ENCODE measurements at regions not wholly inside any gene's neighbourhood (a gene's known extent, or its start where the extent isn't known, plus 50 kb on each side); places are given as distances from the start of the nearest gene placed in this dataset.

GRCh38 chr4:129346036-129346435, 250.1 kb downstream of the C4orf33 start:
- TF ChIP-seq, protein P1, sequence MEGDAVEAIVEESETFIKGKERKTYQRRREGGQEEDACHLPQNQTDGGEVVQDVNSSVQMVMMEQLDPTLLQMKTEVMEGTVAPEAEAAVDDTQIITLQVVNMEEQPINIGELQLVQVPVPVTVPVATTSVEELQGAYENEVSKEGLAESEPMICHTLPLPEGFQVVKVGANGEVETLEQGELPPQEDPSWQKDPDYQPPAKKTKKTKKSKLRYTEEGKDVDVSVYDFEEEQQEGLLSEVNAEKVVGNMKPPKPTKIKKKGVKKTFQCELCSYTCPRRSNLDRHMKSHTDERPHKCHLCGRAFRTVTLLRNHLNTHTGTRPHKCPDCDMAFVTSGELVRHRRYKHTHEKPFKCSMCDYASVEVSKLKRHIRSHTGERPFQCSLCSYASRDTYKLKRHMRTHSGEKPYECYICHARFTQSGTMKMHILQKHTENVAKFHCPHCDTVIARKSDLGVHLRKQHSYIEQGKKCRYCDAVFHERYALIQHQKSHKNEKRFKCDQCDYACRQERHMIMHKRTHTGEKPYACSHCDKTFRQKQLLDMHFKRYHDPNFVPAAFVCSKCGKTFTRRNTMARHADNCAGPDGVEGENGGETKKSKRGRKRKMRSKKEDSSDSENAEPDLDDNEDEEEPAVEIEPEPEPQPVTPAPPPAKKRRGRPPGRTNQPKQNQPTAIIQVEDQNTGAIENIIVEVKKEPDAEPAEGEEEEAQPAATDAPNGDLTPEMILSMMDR (IDR thresholded peaks at IDR 0.05; ENCODE audit: extremely low read depth, missing control alignments) = no peak

DNA sequence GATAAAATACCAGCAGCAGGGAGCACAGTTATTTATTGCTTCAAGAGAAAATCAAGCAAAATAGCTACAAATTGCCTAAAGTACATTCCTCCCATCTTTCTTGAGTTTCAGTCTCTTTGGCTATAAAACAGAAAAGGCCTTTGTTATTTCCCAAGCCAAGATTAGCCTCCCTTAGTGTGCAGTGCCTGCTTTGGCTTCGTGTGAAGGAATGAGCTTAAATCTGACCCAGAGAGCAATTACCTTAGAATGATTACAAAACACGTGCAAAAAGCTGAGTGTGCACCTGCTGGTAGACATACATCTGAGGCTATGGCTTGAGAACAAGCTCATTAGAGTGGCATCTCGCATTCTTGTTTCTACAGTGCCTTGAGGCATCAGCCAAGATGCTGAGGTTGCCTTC, 250.8 kb downstream of the C4orf33 start:
- no peak for DNase-seq (ENCODE audit: low spot score)

More at GRCh38 chr4:129346036-129346435, 250.1 kb downstream of the C4orf33 start:
- no peak for DNase-seq (ENCODE audit: low spot score)

DNA sequence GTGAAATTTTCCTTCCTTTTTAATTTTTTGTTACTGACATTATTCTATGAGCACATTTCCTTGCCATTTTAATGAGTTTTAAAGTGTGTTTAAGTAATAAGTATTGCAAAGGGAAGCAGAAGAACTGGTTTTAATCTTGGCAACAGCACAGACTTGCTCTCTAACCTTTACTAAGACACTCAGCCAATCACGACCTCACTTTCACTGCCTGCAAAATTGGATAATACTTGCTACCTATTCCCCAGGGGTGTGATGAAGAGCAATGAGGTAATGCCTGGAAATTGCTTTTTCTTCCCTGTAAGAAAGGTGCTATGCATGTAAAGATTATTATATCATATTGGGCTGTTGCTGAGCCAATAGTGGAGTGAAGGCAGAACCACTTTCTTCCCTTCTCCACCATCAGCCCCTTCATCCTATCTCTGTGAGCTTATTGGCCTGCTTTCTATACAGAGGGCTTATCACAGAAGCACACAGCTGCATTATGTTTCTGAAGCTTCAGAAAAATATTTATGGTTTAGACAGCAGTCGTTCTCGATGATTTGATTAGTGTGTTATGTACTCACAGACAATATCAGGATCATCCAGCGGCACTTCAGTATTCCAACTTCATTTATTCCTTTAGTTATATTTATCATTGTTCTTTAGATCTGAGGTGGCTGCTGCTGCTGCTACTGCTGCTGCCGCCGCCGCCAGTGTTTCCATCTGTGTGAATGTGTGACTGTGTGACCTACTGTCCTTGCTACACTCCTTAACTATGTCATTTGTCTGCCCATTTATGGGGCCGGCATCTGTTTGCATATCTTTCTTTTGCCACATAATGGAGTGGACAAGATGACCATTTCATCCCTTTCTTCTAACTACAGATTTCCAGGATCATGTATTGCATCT, 255.1 kb downstream of the C4orf33 start:
- no peak for DNase-seq (ENCODE audit: low spot score)
- TF ChIP-seq, protein P1 (IDR thresholded peaks at IDR 0.05; ENCODE audit: extremely low read depth, missing control alignments) = no peak

More for the DNA sequence above, 250.8 kb downstream of the C4orf33 start:
- TF ChIP-seq, protein P1 (IDR thresholded peaks at IDR 0.05; ENCODE audit: extremely low read depth, missing control alignments) = no peak

GRCh38 chr4:129352480-129352879, 256.5 kb downstream of the C4orf33 start:
- no peak for DNase-seq (ENCODE audit: low spot score)
- TF ChIP-seq, protein P1 (IDR thresholded peaks at IDR 0.05; ENCODE audit: extremely low read depth, missing control alignments) = no peak

DNA sequence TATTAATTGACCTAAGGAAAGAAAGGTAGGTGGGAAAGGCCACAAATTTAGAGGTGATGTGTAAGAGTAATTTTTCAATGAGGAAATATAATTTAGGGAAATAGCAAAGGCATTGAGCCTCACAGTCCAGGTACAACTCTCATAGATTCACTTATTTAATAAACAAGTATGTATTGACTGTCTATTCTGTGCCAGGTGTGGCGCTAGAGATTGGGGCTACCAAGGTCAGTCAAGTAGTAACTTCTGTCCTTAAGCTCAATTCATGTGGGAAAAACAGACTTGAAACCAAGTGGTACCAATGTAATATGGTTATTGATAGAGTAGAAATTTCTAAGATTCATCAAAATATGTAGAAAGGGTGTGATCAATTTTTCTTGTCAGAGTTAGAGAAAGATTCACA, 257.5 kb downstream of the C4orf33 start:
- TF ChIP-seq, protein P1 (IDR thresholded peaks at IDR 0.05; ENCODE audit: extremely low read depth, missing control alignments) = no peak
- DNase-seq (ENCODE audit: low spot score) = no peak

- DNase-seq (ENCODE audit: low spot score) = no peak
- TF ChIP-seq, protein P1 (IDR thresholded peaks at IDR 0.05; ENCODE audit: extremely low read depth, missing control alignments) = no peak
Measured at GRCh38 chr4:129355031-129355430, 259.1 kb downstream of the C4orf33 start.

DNA sequence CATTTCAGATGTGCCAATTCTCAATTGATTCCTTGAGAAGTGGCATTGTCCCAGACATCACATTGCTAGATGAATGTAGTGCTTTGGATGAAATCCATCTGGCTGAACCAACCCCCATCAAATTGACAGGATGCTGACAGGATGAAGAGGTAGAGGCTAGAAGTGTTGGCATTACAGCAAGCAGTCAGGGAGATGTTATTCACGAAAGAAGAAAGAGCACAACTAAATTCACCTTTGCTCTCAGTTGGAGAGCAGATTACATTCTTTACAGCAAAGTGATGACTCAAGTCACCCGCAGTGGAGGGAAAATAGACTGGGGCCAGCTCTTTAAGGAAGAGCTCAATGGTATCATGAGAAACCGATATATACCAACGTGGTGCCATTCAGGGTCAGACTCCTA, 259.6 kb downstream of the C4orf33 start:
- TF ChIP-seq, protein P1 (IDR thresholded peaks at IDR 0.05; ENCODE audit: extremely low read depth, missing control alignments) = no peak
- DNase-seq (ENCODE audit: low spot score) = no peak

All from GM20000 (cell line).